Lower lobe of right lung (tissue), 2 donors: ENCODE measurements at regions not wholly inside any gene's neighbourhood (a gene's known extent, or its start where the extent isn't known, plus 50 kb on each side); places are given as distances from the start of the nearest gene placed in this dataset.

Source experiments
- ATAC-seq, 2 donors: fragments of 200-7000 bp; cut with Tn5 transposase; one replicate each; pipeline ENCODE4 v1.9.1; 2020 to 2022; ENCODE audit warnings: mild to moderate bottlenecking in 2 of 2, moderate library complexity in 2 of 2
- DNase-seq: peaks from one replicate; pipeline ENCODE4 v3.0.0-alpha.2; 2020
- H3K27ac ChIP-seq: fragments of 200-600 bp; one replicate; pipeline ENCODE4 v1.8.0; 2022
- H3K27me3 ChIP-seq: fragments of 200-600 bp; one replicate; pipeline ENCODE4 v1.8.0; 2022; ENCODE audit warnings: low read depth
- H3K36me3 ChIP-seq: fragments of 200-600 bp; one replicate; pipeline ENCODE4 v1.8.0; 2022; ENCODE audit warnings: mild to moderate bottlenecking
- H3K4me1 ChIP-seq: fragments of 200-600 bp; one replicate; pipeline ENCODE4 v1.8.0; 2022
- H3K4me3 ChIP-seq: fragments of 200-600 bp; one replicate; pipeline ENCODE4 v1.8.0; 2022; ENCODE audit warnings: mild to moderate bottlenecking
- H3K9me3 ChIP-seq: fragments of 200-600 bp; one replicate; pipeline ENCODE4 v1.8.0; 2022
- CTCF ChIP-seq: fragments of 200-600 bp; IDR thresholded peaks from one replicate; pipeline ENCODE4 v1.8.0; 2022; ENCODE audit warnings: antibody characterized with exemption, mild to moderate bottlenecking
- intact Hi-C: fragments of 100-400 bp; cut with DNase I; formaldehyde crosslinking; loops from one replicate; pipeline ENCODE4 v1.11.0; 2022
- donor health status: DM: no; HTN: yes; CAD: no; lungs with severe emphysema.

- intact Hi-C loops: no loop called here
- H3K4me3 ChIP-seq: no peak overlapping the region
- H3K9me3 ChIP-seq: no peaks in the 10 kb centered on the region
- no peaks in the 10 kb centered on the region for H3K27me3 ChIP-seq
- no peaks in the 10 kb centered on the region for H3K36me3 ChIP-seq
- no peak for ATAC-seq
- TF ChIP-seq CTCF: no peak
- no peaks in the 10 kb centered on the region for H3K4me1 ChIP-seq
- no peak for DNase-seq
- H3K27ac ChIP-seq: no peak overlapping the region
Observed at GRCh38 chr2:129611471-129611870, 368.0 kb upstream of the RAB6C start.

- intact Hi-C loops: no loop called here
- no peaks in the 10 kb centered on the region for H3K27me3 ChIP-seq
- no peaks in the 10 kb centered on the region for H3K9me3 ChIP-seq
- H3K4me3 ChIP-seq: no peak overlapping the region
- ATAC-seq (no peak), DNase-seq (no peak)
- H3K27ac ChIP-seq: no peak overlapping the region
- no peaks in the 10 kb centered on the region for H3K4me1 ChIP-seq
- no peaks in the 10 kb centered on the region for H3K36me3 ChIP-seq
- TF ChIP-seq CTCF: no peak
Observed at GRCh38 chr2:129619471-129619870, 360.0 kb upstream of the RAB6C start.

- ATAC-seq: no peak
- Histone ChIP-seq H3K27ac (no peak overlapping the region), H3K4me1 (no peaks in the 10 kb centered on the region), H3K36me3 (no peaks in the 10 kb centered on the region), H3K27me3 (no peaks in the 10 kb centered on the region), H3K9me3 (no peaks in the 10 kb centered on the region), H3K4me3 (no peak overlapping the region)
- intact Hi-C loops: no loop called here
- TF ChIP-seq CTCF: no peak
- no peak for DNase-seq
Observed at GRCh38 chr2:129620411-129620810, 359.1 kb upstream of the RAB6C start.

- no peak for ATAC-seq
- no peaks in the 10 kb centered on the region for H3K27me3 ChIP-seq
- no peaks in the 10 kb centered on the region for H3K9me3 ChIP-seq
- no peak overlapping the region for H3K27ac ChIP-seq
- no peak overlapping the region for H3K4me3 ChIP-seq
- no peaks in the 10 kb centered on the region for H3K36me3 ChIP-seq
- no peak for DNase-seq
- intact Hi-C loops: no loop called here
- no peaks in the 10 kb centered on the region for H3K4me1 ChIP-seq
- TF ChIP-seq CTCF: no peak
Observed at GRCh38 chr2:129623783-129624182, 355.7 kb upstream of the RAB6C start.

- intact Hi-C loops: no loop called here
- no peak for TF ChIP-seq CTCF
- ATAC-seq (no peak), DNase-seq (no peak)
- Histone ChIP-seq H3K27me3 (no peaks in the 10 kb centered on the region), H3K36me3 (no peaks in the 10 kb centered on the region), H3K9me3 (no peaks in the 10 kb centered on the region), H3K4me1 (no peaks in the 10 kb centered on the region), H3K27ac (no peak overlapping the region), H3K4me3 (no peak overlapping the region)
Observed at GRCh38 chr2:129627437-129627836, 352.0 kb upstream of the RAB6C start.

- ATAC-seq (no peak), DNase-seq (no peak)
- no peaks in the 10 kb centered on the region for H3K36me3 ChIP-seq
- H3K9me3 ChIP-seq: no peaks in the 10 kb centered on the region
- H3K4me1 ChIP-seq: no peaks in the 10 kb centered on the region
- H3K27me3 ChIP-seq: no peaks in the 10 kb centered on the region
- TF ChIP-seq CTCF: no peak
- no peak overlapping the region for H3K27ac ChIP-seq
- intact Hi-C loops: no loop called here
- no peak overlapping the region for H3K4me3 ChIP-seq
Observed at GRCh38 chr2:129636692-129637091, 342.8 kb upstream of the RAB6C start.
